ENCODE measurements at regions not wholly inside any gene's neighbourhood (a gene's known extent, or its start where the extent isn't known, plus 50 kb on each side); places are given as distances from the start of the nearest gene placed in this dataset.

DNA sequence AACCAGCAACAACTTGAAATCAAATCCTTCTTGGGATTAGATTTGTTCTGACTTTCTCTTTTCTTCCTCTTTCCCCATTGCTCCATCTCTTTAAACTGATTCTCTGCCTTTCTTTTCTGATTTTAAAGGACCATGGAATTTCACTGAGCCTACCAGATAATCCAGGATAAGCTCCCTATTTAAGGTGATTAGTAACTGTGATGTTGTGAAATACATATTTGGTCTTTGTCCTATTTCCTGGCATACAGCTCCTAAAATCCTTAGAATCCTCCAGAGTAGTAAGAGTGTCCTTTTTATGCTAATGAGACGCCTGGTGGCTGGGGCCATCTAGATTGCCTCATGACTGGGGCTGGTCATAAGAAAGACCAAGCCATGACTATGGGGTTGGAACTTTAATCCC, 236.9 kb downstream of the USP25 start:
- no peak overlapping the region for H3K27ac ChIP-seq
- TF ChIP-seq ZFX (IDR thresholded peaks at IDR 0.05): no peak
- TF ChIP-seq, protein P1, sequence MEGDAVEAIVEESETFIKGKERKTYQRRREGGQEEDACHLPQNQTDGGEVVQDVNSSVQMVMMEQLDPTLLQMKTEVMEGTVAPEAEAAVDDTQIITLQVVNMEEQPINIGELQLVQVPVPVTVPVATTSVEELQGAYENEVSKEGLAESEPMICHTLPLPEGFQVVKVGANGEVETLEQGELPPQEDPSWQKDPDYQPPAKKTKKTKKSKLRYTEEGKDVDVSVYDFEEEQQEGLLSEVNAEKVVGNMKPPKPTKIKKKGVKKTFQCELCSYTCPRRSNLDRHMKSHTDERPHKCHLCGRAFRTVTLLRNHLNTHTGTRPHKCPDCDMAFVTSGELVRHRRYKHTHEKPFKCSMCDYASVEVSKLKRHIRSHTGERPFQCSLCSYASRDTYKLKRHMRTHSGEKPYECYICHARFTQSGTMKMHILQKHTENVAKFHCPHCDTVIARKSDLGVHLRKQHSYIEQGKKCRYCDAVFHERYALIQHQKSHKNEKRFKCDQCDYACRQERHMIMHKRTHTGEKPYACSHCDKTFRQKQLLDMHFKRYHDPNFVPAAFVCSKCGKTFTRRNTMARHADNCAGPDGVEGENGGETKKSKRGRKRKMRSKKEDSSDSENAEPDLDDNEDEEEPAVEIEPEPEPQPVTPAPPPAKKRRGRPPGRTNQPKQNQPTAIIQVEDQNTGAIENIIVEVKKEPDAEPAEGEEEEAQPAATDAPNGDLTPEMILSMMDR (conservative IDR thresholded peaks at IDR 0.05): no peak

DNA sequence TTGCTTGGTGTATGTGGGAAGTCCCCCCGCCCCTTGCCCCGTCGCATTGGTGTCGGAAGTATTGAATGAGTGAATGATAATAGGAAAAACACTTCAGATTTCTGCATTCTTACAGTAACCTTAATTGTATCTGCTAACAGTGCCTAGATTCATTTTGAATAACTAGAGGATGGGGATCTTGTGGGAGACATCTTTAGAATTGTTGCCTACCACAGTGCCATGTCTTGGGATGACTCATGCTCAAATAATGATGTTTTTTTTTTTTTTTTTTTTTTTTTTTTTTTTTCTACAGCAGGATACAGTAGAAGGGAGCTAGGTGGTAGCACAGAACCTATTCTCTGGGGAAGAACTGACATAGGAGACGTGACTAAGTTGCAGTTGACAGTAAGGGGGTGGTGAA, 237.9 kb downstream of the USP25 start:
- TF ChIP-seq, protein P1 (conservative IDR thresholded peaks at IDR 0.05): no peak
- TF ChIP-seq ZFX (IDR thresholded peaks at IDR 0.05): no peak

DNA sequence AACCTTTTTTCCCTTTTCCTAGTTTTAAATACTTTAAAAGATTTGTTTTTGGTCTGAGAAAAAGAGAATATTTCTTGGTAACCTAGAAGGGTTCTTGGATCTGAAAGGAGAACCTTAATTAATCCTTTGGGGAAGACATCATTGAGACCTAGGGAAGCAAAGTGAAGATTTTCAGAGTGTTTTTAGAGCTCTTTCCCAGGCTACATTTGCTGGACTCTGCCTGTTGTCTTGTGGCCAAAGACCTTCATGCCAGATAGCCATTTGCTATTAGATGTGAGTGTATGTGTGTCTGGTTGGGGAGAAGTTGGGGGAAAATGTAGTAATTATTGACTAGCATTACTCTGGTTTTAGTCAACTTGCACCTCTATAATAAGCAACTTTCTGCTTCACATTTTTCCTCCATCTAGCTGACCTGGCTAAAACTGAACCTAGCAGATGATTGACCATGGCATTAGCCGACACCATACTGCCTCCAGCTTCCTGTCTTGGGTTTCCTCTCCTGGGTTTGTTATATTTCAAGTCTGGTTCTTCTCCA, 239.1 kb downstream of the USP25 start:
- no peak overlapping the region for H3K27ac ChIP-seq
- TF ChIP-seq, protein P1 (conservative IDR thresholded peaks at IDR 0.05): no peak
- no peak for TF ChIP-seq ZFX (IDR thresholded peaks at IDR 0.05)

More for the DNA sequence above, 237.9 kb downstream of the USP25 start:
- H3K27ac ChIP-seq: no peak overlapping the region

DNA sequence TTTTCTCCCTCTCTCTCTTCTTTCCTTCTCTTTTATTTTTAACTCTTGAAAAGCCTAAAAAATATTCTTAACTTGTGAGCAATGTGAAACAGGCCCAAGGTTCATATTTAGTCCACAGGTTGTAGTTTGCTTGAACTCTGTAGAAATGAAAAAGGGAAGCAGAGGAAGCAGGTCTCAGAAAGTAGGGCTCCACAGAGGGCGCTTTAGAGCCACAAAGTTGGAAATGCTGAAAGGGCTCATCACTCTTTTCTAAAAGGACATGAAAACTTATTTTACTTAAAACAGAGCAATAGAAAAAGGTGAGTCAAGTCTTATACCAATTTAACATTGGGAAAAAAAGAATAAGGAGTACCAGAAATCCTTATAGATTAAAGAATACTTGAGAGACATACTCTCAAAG, 247.0 kb downstream of the USP25 start:
- no peak overlapping the region for H3K27ac ChIP-seq
- TF ChIP-seq, protein P1 (conservative IDR thresholded peaks at IDR 0.05): peak; percentile 87
- no peak for TF ChIP-seq ZFX (IDR thresholded peaks at IDR 0.05)

DNA sequence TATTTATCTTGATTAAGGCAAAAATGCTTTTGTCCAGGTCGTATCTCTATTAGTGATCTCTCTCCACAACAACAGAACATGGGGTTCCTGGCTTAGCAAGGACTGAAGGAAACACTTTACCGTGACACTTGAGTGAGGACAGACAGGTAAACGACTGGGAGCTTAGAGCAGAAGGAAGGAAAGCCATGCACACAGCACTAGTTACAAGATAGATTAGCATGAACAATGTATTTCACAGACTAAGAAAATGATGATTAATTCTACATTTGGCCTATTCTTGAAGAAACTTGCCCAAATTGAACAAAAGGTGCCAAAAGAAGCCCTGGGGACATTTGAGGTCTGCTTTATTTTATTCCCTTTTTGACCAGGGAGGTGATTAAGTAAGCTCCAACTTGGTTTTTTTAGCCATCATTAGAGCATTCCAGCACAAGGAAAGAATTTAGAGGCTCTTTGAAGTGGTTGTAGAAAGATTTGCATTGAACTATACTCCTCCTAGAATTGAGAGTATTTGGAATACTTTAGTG, 248.5 kb downstream of the USP25 start:
- TF ChIP-seq, protein P1 (conservative IDR thresholded peaks at IDR 0.05): no peak
- TF ChIP-seq ZFX (IDR thresholded peaks at IDR 0.05): no peak

DNA sequence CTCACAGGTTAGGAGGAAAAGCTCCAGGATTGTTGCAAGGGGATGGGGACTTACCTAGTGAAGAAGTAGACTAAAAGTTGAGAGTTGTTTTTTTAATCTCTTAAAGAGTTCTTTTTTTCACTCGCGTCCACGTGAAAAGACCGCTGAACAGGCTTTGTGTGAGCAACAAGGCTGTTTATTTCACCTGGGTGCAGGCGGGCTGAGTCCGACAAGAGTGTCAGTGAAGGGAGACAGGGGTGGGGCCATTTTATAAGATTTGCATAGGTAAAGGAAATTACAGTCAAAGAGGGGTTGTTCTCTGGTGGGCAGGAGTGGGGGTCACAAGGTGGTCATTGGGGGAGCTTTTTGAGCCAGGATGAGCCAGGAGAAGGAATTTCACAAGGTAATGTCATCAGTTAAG, 249.7 kb downstream of the USP25 start:
- H3K27ac ChIP-seq: peak overlapping the region; percentile 80

More for the DNA sequence above, 248.5 kb downstream of the USP25 start:
- peak overlapping the region; percentile 80; the same call in 1 of the 2 replicates for H3K27ac ChIP-seq

DNA sequence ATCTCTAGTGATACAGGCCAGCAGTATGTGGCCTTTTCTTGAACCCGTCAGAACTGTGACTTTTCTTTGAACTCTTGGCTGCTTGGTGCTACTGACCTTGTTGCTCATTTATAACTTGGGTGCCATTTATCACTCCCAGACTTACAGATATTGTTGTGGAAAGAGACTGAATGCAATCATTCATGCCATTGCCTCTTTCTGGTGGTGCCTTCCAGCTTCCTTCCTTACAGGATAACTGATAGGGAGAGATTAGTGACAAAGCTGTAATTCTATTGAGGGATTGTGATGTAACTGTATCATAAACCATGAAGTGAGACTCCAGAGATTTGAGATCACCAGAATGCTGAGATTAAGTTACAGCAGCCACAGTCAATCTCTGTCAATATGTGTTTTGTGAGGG, 256.5 kb downstream of the USP25 start:
- TF ChIP-seq ZFX (IDR thresholded peaks at IDR 0.05): no peak
- TF ChIP-seq, protein P1 (conservative IDR thresholded peaks at IDR 0.05): no peak
- no peak overlapping the region for H3K27ac ChIP-seq

DNA sequence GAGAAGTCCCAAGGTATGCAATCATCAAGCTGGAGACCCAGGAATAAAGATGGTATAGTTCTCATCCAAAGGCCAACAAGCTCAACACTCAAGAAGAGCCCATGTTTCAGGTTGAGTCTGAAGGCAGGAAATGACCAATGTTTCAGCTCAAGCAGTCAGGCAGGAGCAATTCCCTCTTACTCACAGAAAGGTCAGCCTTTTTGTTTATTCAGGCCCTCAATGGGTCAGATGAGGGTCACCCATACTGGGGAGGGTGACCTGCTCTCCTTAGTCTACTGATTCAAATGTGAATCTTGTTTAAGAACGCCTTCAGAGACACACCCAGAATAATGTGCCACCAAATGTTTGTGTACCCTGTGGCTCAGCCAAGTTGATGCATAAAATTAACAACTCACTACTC, 262.4 kb downstream of the USP25 start:
- no peak for TF ChIP-seq ZFX (IDR thresholded peaks at IDR 0.05)
- TF ChIP-seq, protein P1 (conservative IDR thresholded peaks at IDR 0.05): no peak
- H3K27ac ChIP-seq: no peak overlapping the region

Measured in C4-2B (cell line).